Activated B cell treated with CpG ODN at 0.5 μM for 24 hours (primary cell): ENCODE measurements at regions not wholly inside any gene's neighbourhood (a gene's known extent, or its start where the extent isn't known, plus 50 kb on each side); places are given as distances from the start of the nearest gene placed in this dataset.

ENCODE experiments used
- ATAC-seq: fragments of 200-7000 bp; cut with Tn5 transposase; one replicate; pipeline ENCODE4 v1.10.0; 2021; ENCODE audit warnings: low read depth, mild to moderate bottlenecking, moderate library complexity
- CTCF ChIA-PET: fragments of 350-600 bp; sonication (Branson Sonifier 250); formaldehyde crosslinking; loops from one replicate; lab custom pipeline; 2021; ENCODE audit warnings: antibody characterized with exemption; lab: Charles Lee
- POLR2A ChIA-PET: fragments of 350-600 bp; sonication (Branson Sonifier 250); formaldehyde crosslinking; loops from one replicate; lab custom pipeline; 2021; ENCODE audit warnings: antibody characterized with exemption; lab: Charles Lee
- DNase-seq: peaks from one replicate; pipeline ENCODE4 v3.0.0; 2022
- H3K27ac Mint-ChIP-seq: one replicate; pipeline ENCODE4 v1.8.0; 2020; ENCODE audit warnings: mixed read lengths
- H3K27me3 Mint-ChIP-seq: one replicate; pipeline ENCODE4 v1.8.0; 2021; ENCODE audit warnings: mixed read lengths
- H3K36me3 Mint-ChIP-seq: one replicate; pipeline ENCODE4 v1.8.0; 2021; ENCODE audit warnings: low read depth, mixed read lengths
- H3K4me1 Mint-ChIP-seq: one replicate; pipeline ENCODE4 v1.8.0; 2021; ENCODE audit warnings: mixed read lengths
- H3K4me3 Mint-ChIP-seq: one replicate; pipeline ENCODE4 v1.8.0; 2020; ENCODE audit warnings: mild to moderate bottlenecking, mixed read lengths
- H3K9me3 Mint-ChIP-seq: one replicate; pipeline ENCODE4 v1.8.0; 2020; ENCODE audit warnings: mixed read lengths
- CTCF ChIP-seq: fragments of 200-600 bp; IDR thresholded peaks from one replicate; pipeline ENCODE4 v1.8.0; 2022; ENCODE audit warnings: antibody characterized with exemption, mild to moderate bottlenecking
- intact Hi-C: fragments of 100-400 bp; cut with micrococcal nuclease; formaldehyde crosslinking; loops from one replicate; pipeline ENCODE4 v1.15.1; 2024

GRCh38 chr14:65892315-65892714 is 479.8 kb downstream of the FUT8 start:
- Mint-ChIP-seq H3K27me3 (peaks cover 33% of the 10 kb centered on the region), H3K4me3 (no peak overlapping the region), H3K27ac (no peak overlapping the region), H3K4me1 (no peaks in the 10 kb centered on the region), H3K36me3 (no peaks in the 10 kb centered on the region), H3K9me3 (peaks cover 10% of the 10 kb centered on the region)
- ATAC-seq (no peak), DNase-seq (no peak)
- POLR2A ChIA-PET = no interaction called here
- CTCF ChIA-PET = no interaction called here
- intact Hi-C loops = no loop called here
- no peak for TF ChIP-seq CTCF

- CTCF ChIA-PET = no interaction called here
Measured at GRCh38 chr14:65900164-65900563, 487.6 kb downstream of the FUT8 start.

GRCh38 chr14:65901595-65901994 is 489.1 kb downstream of the FUT8 start:
- H3K9me3 Mint-ChIP-seq = peaks cover 18% of the 10 kb centered on the region
- ATAC-seq (no peak), DNase-seq (no peak)
- no peak overlapping the region for H3K27ac Mint-ChIP-seq
- intact Hi-C loops = no loop called here
- no peak overlapping the region for H3K4me3 Mint-ChIP-seq
- H3K36me3 Mint-ChIP-seq = peaks cover 2% of the 10 kb centered on the region
- H3K4me1 Mint-ChIP-seq = no peaks in the 10 kb centered on the region
- peaks cover 14% of the 10 kb centered on the region for H3K27me3 Mint-ChIP-seq
- POLR2A ChIA-PET = no interaction called here
- TF ChIP-seq CTCF = no peak
- CTCF ChIA-PET = no interaction called here

More at GRCh38 chr14:65900164-65900563, 487.6 kb downstream of the FUT8 start:
- Mint-ChIP-seq H3K36me3 (peaks cover 2% of the 10 kb centered on the region), H3K4me3 (no peak overlapping the region), H3K27ac (no peak overlapping the region), H3K27me3 (peaks cover 14% of the 10 kb centered on the region), H3K9me3 (peaks cover 20% of the 10 kb centered on the region), H3K4me1 (no peaks in the 10 kb centered on the region)
- intact Hi-C loops = no loop called here
- ATAC-seq (no peak), DNase-seq (no peak)
- POLR2A ChIA-PET = no interaction called here
- no peak for TF ChIP-seq CTCF

- Mint-ChIP-seq H3K27ac (no peak overlapping the region), H3K27me3 (peaks cover 9% of the 10 kb centered on the region), H3K9me3 (peaks cover 11% of the 10 kb centered on the region), H3K4me3 (no peak overlapping the region), H3K4me1 (peaks cover 9% of the 10 kb centered on the region), H3K36me3 (peaks cover 2% of the 10 kb centered on the region)
- intact Hi-C loops = no loop called here
- POLR2A ChIA-PET = no interaction called here
- TF ChIP-seq CTCF = no peak
- CTCF ChIA-PET = no interaction called here
- ATAC-seq = no peak
- DNase-seq = no peak
Measured at GRCh38 chr14:65904988-65905387, 492.5 kb downstream of the FUT8 start.

GRCh38 chr14:65906344-65906743 is 493.8 kb downstream of the FUT8 start:
- Mint-ChIP-seq H3K27me3 (peaks cover 4% of the 10 kb centered on the region), H3K4me3 (no peak overlapping the region), H3K4me1 (peaks cover 9% of the 10 kb centered on the region), H3K36me3 (no peaks in the 10 kb centered on the region), H3K9me3 (peaks cover 3% of the 10 kb centered on the region), H3K27ac (no peak overlapping the region)
- POLR2A ChIA-PET = no interaction called here
- CTCF ChIA-PET = no interaction called here
- DNase-seq = no peak
- no peak for ATAC-seq
- intact Hi-C loops = no loop called here
- TF ChIP-seq CTCF = no peak
